Pancreas (tissue), 10 donors: ENCODE measurements at regions not wholly inside any gene's neighbourhood (a gene's known extent, or its start where the extent isn't known, plus 50 kb on each side); places are given as distances from the start of the nearest gene placed in this dataset.

Source experiments
- ATAC-seq, 4 donors: fragments of 200-7000 bp; cut with Tn5 transposase; one replicate each; pipeline versions ENCODE4 v1.8.0 to v1.9.1; 2020; ENCODE audit warnings: mild to moderate bottlenecking in 4 of 4, moderate library complexity in 4 of 4
- DNase-seq, 6 donors: peaks; one replicate each; pipeline ENCODE4 v3.0.0-alpha.2; 2020
- FAIRE-seq: peaks from 2 replicates; lab custom pipeline; 2012; peaks lifted over from hg19 to GRCh38; lab: Jason Lieb, UNC
- H3K27ac ChIP-seq, 4 donors: fragments of 200-600 bp; sonication (generic); 1 replicate in 3 of 4; 2 replicates in 1 of 4; pipeline versions ENCODE4 v1.5.0 to v1.8.0; 2020
- H3K27me3 ChIP-seq, 4 donors: fragments of 200-600 bp; one replicate each; pipeline ENCODE4 v1.8.0; 2021
- H3K36me3 ChIP-seq, 3 donors: fragments of 200-600 bp; sonication (generic) in 1 of 3; one replicate each; pipeline versions ENCODE4 v1.5.0 to v1.8.0; 2020 to 2021
- H3K4me1 ChIP-seq, 3 donors: fragments of 200-600 bp; one replicate each; pipeline ENCODE4 v1.8.0; 2021
- H3K4me3 ChIP-seq, 4 donors: fragments of 200-600 bp; sonication (generic) in 2 of 4; one replicate each; pipeline versions ENCODE4 v1.5.0 to v1.8.0; 2020 to 2021
- H3K9me3 ChIP-seq, 4 donors: fragments of 200-600 bp; one replicate each; pipeline ENCODE4 v1.8.0; 2021
- CTCF ChIP-seq, 4 donors: fragments of 200-600 bp; sonication (generic) in 3 of 4; IDR thresholded peaks; one replicate each; pipeline versions ENCODE4 v1.5.0 to v1.8.0; 2021; ENCODE audit warnings: antibody characterized with exemption in 4 of 4
- WGBS, 2 donors: extraction: QIAGEN DNeasy Blood & Tissue Kit; methylation state at CpG; one replicate each; pipeline ENCODE4 v1.1.7; 2013; 5-methylcytosine and 5-hydroxymethylcytosine counted together
- intact Hi-C, 3 donors: fragments of 100-400 bp; cut with DNase I; formaldehyde crosslinking; loops; one replicate each; pipeline versions ENCODE4 v1.11.1 to v1.14.2; 2022
- donor health status: healthy with polysubstance abuse.
- donor health status: DM: no; HTN: no; CAD: no; lungs with moderate emphysema.
- donor health status: DM: no; HTN: no; CAD: no.
- donor health status: control.
- donor health status: control.
- donor health status: Bipolar disorder and iron deficiency.
- donor health status: DM: yes; HTN: yes; CAD: no.
- donor health status: DM: no; HTN: no; CAD: no.
- donor health status: DM: no; HTN: no; CAD: no.
- donor health status: DM: yes; HTN: yes; CAD: no.

GRCh38 chr5:115429345-115429940 lies 115.1 kb downstream of the FEM1C start:
- DNase-seq (no peak), FAIRE-seq (no peak), ATAC-seq (peak in 1 of 4 donors; percentile 44)
- Histone ChIP-seq H3K27ac (no peak overlapping the region), H3K9me3 (no peaks in the 10 kb centered on the region), H3K27me3 (no peaks in the 10 kb centered on the region), H3K4me1 (peaks cover 0 to 11% (median 7%) of the 10 kb centered on the region in 3 donors), H3K36me3 (no peaks in the 10 kb centered on the region), H3K4me3 (no peak overlapping the region)
- TF ChIP-seq CTCF (IDR thresholded peaks at IDR 0.05) = no peak
- intact Hi-C loops = no loop called here

GRCh38 chr5:115428676-115429075 lies 115.9 kb downstream of the FEM1C start:
- no peak overlapping the region for H3K4me3 ChIP-seq
- no peak overlapping the region for H3K27ac ChIP-seq
- H3K4me1 ChIP-seq = peaks cover 0 to 11% (median 8%) of the 10 kb centered on the region in 3 donors
- WGBS, 2 donors = 69 to 78% methylated on average over 2 of the region's 2 CpGs
- H3K9me3 ChIP-seq = no peaks in the 10 kb centered on the region
- H3K36me3 ChIP-seq = no peaks in the 10 kb centered on the region
- TF ChIP-seq CTCF (IDR thresholded peaks at IDR 0.05) = no peak
- DNase-seq (no peak), FAIRE-seq (no peak), ATAC-seq (no peak)
- intact Hi-C loops = no loop called here
- no peaks in the 10 kb centered on the region for H3K27me3 ChIP-seq

- ATAC-seq (no peak), FAIRE-seq (no peak), DNase-seq (no peak)
- WGBS, 2 donors = 86% methylated on average over 2 of the region's 2 CpGs
- Histone ChIP-seq H3K4me3 (no peak overlapping the region), H3K27me3 (no peaks in the 10 kb centered on the region), H3K4me1 (peaks cover 2 to 12% (median 11%) of the 10 kb centered on the region in 3 donors), H3K9me3 (no peaks in the 10 kb centered on the region), H3K27ac (no peak overlapping the region), H3K36me3 (no peaks in the 10 kb centered on the region)
- intact Hi-C loops = no loop called here
- TF ChIP-seq CTCF (IDR thresholded peaks at IDR 0.05) = no peak
These were observed 116.3 kb downstream of the FEM1C start for GRCh38 chr5:115428248-115428647.

GRCh38 chr5:115424446-115424845 lies 120.1 kb downstream of the FEM1C start:
- Histone ChIP-seq H3K4me1 (peaks cover 5 to 11% (median 7%) of the 10 kb centered on the region in 3 donors), H3K4me3 (no peak overlapping the region), H3K9me3 (no peaks in the 10 kb centered on the region), H3K27ac (no peak overlapping the region), H3K27me3 (no peaks in the 10 kb centered on the region), H3K36me3 (no peaks in the 10 kb centered on the region)
- ATAC-seq (no peak), DNase-seq (no peak), FAIRE-seq (no peak)
- intact Hi-C loops = no loop called here
- 91 to 92% methylated on average over 3 of the region's 3 CpGs for whole genome bisulfite sequencing, 2 donors
- no peak for TF ChIP-seq CTCF (IDR thresholded peaks at IDR 0.05)

GRCh38 chr5:115424030-115424429 lies 120.5 kb downstream of the FEM1C start:
- ATAC-seq (peak; percentile 19 to 62 (median 30)), FAIRE-seq (no peak), DNase-seq (no peak)
- Histone ChIP-seq H3K4me1 (peaks cover 5 to 11% (median 7%) of the 10 kb centered on the region in 3 donors), H3K27ac (no peak overlapping the region), H3K27me3 (no peaks in the 10 kb centered on the region), H3K9me3 (no peaks in the 10 kb centered on the region), H3K4me3 (no peak overlapping the region), H3K36me3 (no peaks in the 10 kb centered on the region)
- intact Hi-C loops = no loop called here
- 44 to 56% methylated on average over 5 of the region's 5 CpGs for WGBS, 2 donors
- TF ChIP-seq CTCF (IDR thresholded peaks at IDR 0.05) = no peak
